ENCODE measurements at regions not wholly inside any gene's neighbourhood (a gene's known extent, or its start where the extent isn't known, plus 50 kb on each side); places are given as distances from the start of the nearest gene placed in this dataset.

DNA sequence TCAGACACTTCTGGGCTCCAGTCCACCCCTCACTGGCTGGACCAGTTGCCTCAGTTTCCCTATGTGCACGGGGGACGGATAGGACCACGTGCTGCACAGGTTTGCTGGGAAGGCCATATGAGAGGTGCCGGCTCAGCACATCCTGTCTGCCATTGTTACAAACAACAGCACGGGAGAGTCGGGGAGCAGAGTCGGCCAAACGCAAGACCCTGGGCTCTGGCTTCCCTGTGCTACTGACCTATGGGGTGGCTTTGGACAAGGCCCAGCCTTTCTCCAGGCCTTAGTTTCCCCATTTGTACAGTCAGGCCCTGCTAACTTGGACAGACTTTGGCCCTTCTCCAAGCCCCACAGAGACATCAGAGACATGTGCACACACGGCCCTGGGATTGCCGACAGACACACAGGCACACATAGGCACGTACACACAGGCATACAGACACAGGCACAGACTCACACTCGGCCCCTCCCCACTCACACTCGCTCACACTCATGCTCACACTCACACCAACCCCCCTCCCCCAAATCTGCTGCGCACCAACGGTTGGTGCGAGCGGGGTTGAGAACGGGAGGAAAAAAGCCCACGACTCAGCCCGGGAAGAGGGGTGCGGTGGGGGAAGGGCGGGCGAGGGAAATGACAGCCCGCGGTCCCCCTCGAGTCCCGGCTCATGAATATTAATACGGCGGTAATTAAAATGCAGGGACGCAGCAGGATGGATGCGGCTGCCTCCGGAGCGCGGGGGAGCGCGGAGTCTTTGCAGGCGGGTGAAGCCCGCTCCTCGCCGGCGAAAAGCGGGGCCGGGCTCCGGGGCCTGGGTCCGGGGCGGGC is 133.0 kb downstream of the C9orf50 start:
- DNase-seq (ENCODE audit: low read depth in 1 of 2, low spot score in 2 of 2) (no peak), FAIRE-seq (no peak)
- Histone ChIP-seq H3K4me2 (ENCODE audit: insufficient read depth in 1 of 2, low read depth in 2 of 2, low read length in 2 of 2) (peak overlapping the region; percentile 78 to 84), H4K91ac (replicated peaks; ENCODE audit: insufficient read length, low read length) (peak overlapping the region; percentile 99), H3K9ac (replicated peaks in 1 of 4; ENCODE audit: extremely low read depth in 1 of 4, low read depth in 3 of 4, low read length in 3 of 4) (no peak overlapping the region; a peak in 1 of 7 replicates), H2BK15ac (ENCODE audit: low read length) (peak overlapping the region; percentile 99), H3K79me1 (ENCODE audit: low read depth, low read length) (no peaks in the 10 kb centered on the region), H3K18ac (ENCODE audit: extremely low read depth, low read length) (peak overlapping the region; percentile 85), H2AFZ (ENCODE audit: low read length) (peak overlapping the region; percentile 3; the same call in 1 of the 2 replicates), H4K5ac (ENCODE audit: insufficient read length, low read depth, low read length) (peak overlapping the region; percentile 6), H3K9me3 (ENCODE audit: insufficient read depth in 2 of 2, low read depth in 1 of 2, low read length in 1 of 2) (no peaks in the 10 kb centered on the region), H2BK20ac (ENCODE audit: low read length) (0 out of 2 replicates have a peak overlapping the region, but pooled peaks have one; percentile 90), H3K23ac (ENCODE audit: insufficient read length) (no peak overlapping the region), H2BK5ac (ENCODE audit: low read depth, low read length) (peak overlapping the region; percentile 90; the same call in 1 of the 2 replicates), H3K27ac (ENCODE audit: low read depth, low read length) (no peak overlapping the region), H3K56ac (replicated peaks; ENCODE audit: insufficient read length, low read depth, low read length) (peak overlapping the region; percentile 9), H3K23me2 (ENCODE audit: low read depth, low read length) (peaks cover 21% of the 10 kb centered on the region), H2BK120ac (replicated peaks; ENCODE audit: low read depth, low read length) (peak overlapping the region; percentile 84), H3K27me3 (replicated peaks in 1 of 4; ENCODE audit: control insufficient read depth in 3 of 4, extremely low read depth in 1 of 4, insufficient read depth in 3 of 4, low read length in 3 of 4) (peaks cover 9 to 70% (median 64%) of the 10 kb centered on the region in 4 experiments), H4K20me1 (replicated peaks in 1 of 2; ENCODE audit: control insufficient read depth in 1 of 2, insufficient read depth in 2 of 2, low read length in 2 of 2) (peaks cover 0 to 2% of the 10 kb centered on the region in 2 experiments), H2AK5ac (ENCODE audit: low read depth, low read length) (peak overlapping the region; percentile 100), H3K4ac (replicated peaks; ENCODE audit: insufficient read length, low read depth, low read length) (peak overlapping the region; percentile 93), H2BK12ac (ENCODE audit: low read depth, low read length) (peak overlapping the region; percentile 100), H3K14ac (ENCODE audit: insufficient read length) (no peak overlapping the region), H3K36me3 (ENCODE audit: control insufficient read depth in 2 of 4, insufficient read depth in 4 of 4, low read length in 3 of 4) (no peaks in the 10 kb centered on the region), H3K4me3 (ENCODE audit: extremely low read depth in 1 of 4, insufficient read depth in 2 of 4, low read depth in 3 of 4, low read length in 4 of 4) (peak overlapping the region; percentile 6 to 64 (median 19); a peak in 6 of 8 replicates), H4K8ac (ENCODE audit: extremely low read depth, insufficient read depth, low read length) (peak overlapping the region; percentile 39), H3K4me1 (replicated peaks in 1 of 4; ENCODE audit: control insufficient read depth in 3 of 4, insufficient read depth in 4 of 4, low read length in 3 of 4) (peaks cover 8 to 36% (median 28%) of the 10 kb centered on the region in 4 experiments), H3K79me2 (ENCODE audit: control insufficient read depth in 1 of 2, insufficient read depth in 2 of 2, low read length in 2 of 2) (no peaks in the 10 kb centered on the region)
- ChIA-PET CTCF (ENCODE audit: partially characterized antibody) (interaction anchor here (0.5 to 0.9 kb wide), 2 partner anchors 9 to 368 kb away, joined by 3 to 4 read pairs; no protein-coding TSS in a partner anchor), POLR2A (ENCODE audit: partially characterized antibody) (interaction anchor here (1.7 to 6.9 kb wide), 2 partner anchors 7 to 309 kb away, joined by 4 to 45 read pairs; no protein-coding TSS in a partner anchor)
- 23% methylated on average over 20 of the region's 46 CpGs; no CpG with 5 or more reads in 1 of the 2 experiments for WGBS, 2 experiments (ENCODE audit: extremely low coverage in 1 of 2, insufficient coverage in 1 of 2, insufficient read length in 1 of 2, insufficient replicate concordance in 2 of 2, low coverage in 1 of 2, low lambda C conversion rate in 2 of 2, missing lambda C conversion rate in 1 of 2)
- TF ChIP-seq SAP30 (IDR thresholded peaks at IDR 0.05; ENCODE audit: insufficient read depth, insufficient replicate concordance, low read length) (no peak), HDAC2 (IDR thresholded peaks at IDR 0.05; ENCODE audit: borderline replicate concordance in 1 of 2, low read depth in 2 of 2, low read length in 2 of 2) (0 out of 4 replicates have a peak, but pooled peaks have one; percentile 30 to 50), RFX5 (IDR thresholded peaks at IDR 0.05; ENCODE audit: borderline replicate concordance, low read depth, low read length) (no peak), POLR2AphosphoS5 (IDR thresholded peaks at IDR 0.05; ENCODE audit: low read depth, low read length) (no peak), MAFK (IDR thresholded peaks at IDR 0.05; ENCODE audit: low read depth, low read length) (peak; percentile 30; the same call in 1 of the 2 replicates), CHD1 (IDR thresholded peaks at IDR 0.05; ENCODE audit: low read depth, low read length) (no peak), KDM1A (IDR thresholded peaks at IDR 0.05; ENCODE audit: borderline replicate concordance, low read length) (no peak), CBX8 (IDR thresholded peaks at IDR 0.05; ENCODE audit: borderline replicate concordance, low read depth, low read length) (no peak), RBBP5 (IDR thresholded peaks at IDR 0.05; ENCODE audit: borderline replicate concordance, low read depth, low read length) (0 out of 2 replicates have a peak, but pooled peaks have one; percentile 18)
- TF ChIP-seq, protein P1, sequence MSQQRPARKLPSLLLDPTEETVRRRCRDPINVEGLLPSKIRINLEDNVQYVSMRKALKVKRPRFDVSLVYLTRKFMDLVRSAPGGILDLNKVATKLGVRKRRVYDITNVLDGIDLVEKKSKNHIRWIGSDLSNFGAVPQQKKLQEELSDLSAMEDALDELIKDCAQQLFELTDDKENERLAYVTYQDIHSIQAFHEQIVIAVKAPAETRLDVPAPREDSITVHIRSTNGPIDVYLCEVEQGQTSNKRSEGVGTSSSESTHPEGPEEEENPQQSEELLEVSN (IDR thresholded peaks at IDR 0.05) = no peak
